GM20000 (cell line): ENCODE measurements at regions not wholly inside any gene's neighbourhood (a gene's known extent, or its start where the extent isn't known, plus 50 kb on each side); places are given as distances from the start of the nearest gene placed in this dataset.

ENCODE experiments used
- DNase-seq: peaks from one replicate; pipeline ENCODE4 v3.0.0; 2012; ENCODE audit warnings: low spot score
- CTCF ChIP-seq: IDR thresholded peaks from 2 replicates; pipeline ENCODE4 v1.5.1; 2012; ENCODE audit warnings: mild to moderate bottlenecking, control low read depth; ENCODE audit errors: extremely low read depth, missing control alignments

GRCh38 chr7:33805630-33806233, 99.6 kb upstream of the BMPER start:
- DNase-seq: no peak
- no peak for TF ChIP-seq CTCF

GRCh38 chr7:33806298-33807154, 98.8 kb upstream of the BMPER start:
- TF ChIP-seq CTCF: no peak
- no peak for DNase-seq

GRCh38 chr7:33807155-33807530, 98.2 kb upstream of the BMPER start:
- DNase-seq: no peak
- no peak for TF ChIP-seq CTCF

- DNase-seq: no peak
Observed at GRCh38 chr7:33807779-33808482, 97.4 kb upstream of the BMPER start.

GRCh38 chr7:33809228-33809627, 96.1 kb upstream of the BMPER start:
- DNase-seq: no peak
- TF ChIP-seq CTCF: no peak

More at GRCh38 chr7:33807779-33808482, 97.4 kb upstream of the BMPER start:
- TF ChIP-seq CTCF: peak; percentile 42

- no peak for DNase-seq
- TF ChIP-seq CTCF: no peak
Observed at GRCh38 chr7:33810356-33810755, 95.0 kb upstream of the BMPER start.

GRCh38 chr7:33813331-33813730, 92.0 kb upstream of the BMPER start:
- no peak for TF ChIP-seq CTCF
- DNase-seq: no peak
